A673 (cell line): ENCODE measurements at regions not wholly inside any gene's neighbourhood (a gene's known extent, or its start where the extent isn't known, plus 50 kb on each side); places are given as distances from the start of the nearest gene placed in this dataset.

Source experiments
- EZH2 ChIP-seq: fragments of 200-600 bp; sonication (generic); IDR thresholded peaks from 2 replicates; pipeline ENCODE4 v1.6.1; 2017; ENCODE audit warnings: borderline replicate concordance, low read depth, mild to moderate bottlenecking, mixed read lengths, antibody characterized with exemption, low read length; ENCODE audit not compliant: poor library complexity, severe bottlenecking
- TF ChIP-seq, protein P1 (sequence below): fragments of 300-800, 200-600 bp; sonication (generic); conservative IDR thresholded peaks from 2 replicates; pipeline ENCODE4 v1.5.1; 2017; ENCODE audit warnings: low read depth, mild to moderate bottlenecking, antibody characterized with exemption, low read length, moderate library complexity, mixed read lengths

- TF ChIP-seq, protein P1, sequence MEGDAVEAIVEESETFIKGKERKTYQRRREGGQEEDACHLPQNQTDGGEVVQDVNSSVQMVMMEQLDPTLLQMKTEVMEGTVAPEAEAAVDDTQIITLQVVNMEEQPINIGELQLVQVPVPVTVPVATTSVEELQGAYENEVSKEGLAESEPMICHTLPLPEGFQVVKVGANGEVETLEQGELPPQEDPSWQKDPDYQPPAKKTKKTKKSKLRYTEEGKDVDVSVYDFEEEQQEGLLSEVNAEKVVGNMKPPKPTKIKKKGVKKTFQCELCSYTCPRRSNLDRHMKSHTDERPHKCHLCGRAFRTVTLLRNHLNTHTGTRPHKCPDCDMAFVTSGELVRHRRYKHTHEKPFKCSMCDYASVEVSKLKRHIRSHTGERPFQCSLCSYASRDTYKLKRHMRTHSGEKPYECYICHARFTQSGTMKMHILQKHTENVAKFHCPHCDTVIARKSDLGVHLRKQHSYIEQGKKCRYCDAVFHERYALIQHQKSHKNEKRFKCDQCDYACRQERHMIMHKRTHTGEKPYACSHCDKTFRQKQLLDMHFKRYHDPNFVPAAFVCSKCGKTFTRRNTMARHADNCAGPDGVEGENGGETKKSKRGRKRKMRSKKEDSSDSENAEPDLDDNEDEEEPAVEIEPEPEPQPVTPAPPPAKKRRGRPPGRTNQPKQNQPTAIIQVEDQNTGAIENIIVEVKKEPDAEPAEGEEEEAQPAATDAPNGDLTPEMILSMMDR, result no peak
- no peak for TF ChIP-seq EZH2
Observed at GRCh38 chr1:209431813-209432442, 151.6 kb upstream of the CAMK1G start.
